ENCODE measurements at regions not wholly inside any gene's neighbourhood (a gene's known extent, or its start where the extent isn't known, plus 50 kb on each side); places are given as distances from the start of the nearest gene placed in this dataset.

DNA sequence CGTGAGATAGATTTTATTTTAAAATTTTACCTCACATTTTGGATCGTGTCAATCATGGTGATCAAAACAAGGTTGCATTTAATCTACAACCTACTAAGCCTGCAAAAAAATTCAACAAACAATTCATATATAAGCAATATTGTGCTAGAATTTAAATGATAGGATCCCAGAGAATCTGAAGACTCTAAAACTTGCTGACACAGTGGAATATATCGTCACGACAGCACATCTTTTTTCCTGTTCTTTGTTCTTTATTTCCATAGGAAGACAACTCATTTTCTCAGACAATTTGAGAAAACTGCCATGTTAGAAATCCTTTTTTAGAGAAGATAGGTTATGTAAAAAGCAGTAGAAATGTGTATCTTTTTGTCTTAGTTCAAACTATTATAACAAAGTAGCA lies 820.2 kb upstream of the CELF2 start:
- TF ChIP-seq TAF1 (IDR thresholded peaks at IDR 0.05; ENCODE audit: low read depth), result no peak

DNA sequence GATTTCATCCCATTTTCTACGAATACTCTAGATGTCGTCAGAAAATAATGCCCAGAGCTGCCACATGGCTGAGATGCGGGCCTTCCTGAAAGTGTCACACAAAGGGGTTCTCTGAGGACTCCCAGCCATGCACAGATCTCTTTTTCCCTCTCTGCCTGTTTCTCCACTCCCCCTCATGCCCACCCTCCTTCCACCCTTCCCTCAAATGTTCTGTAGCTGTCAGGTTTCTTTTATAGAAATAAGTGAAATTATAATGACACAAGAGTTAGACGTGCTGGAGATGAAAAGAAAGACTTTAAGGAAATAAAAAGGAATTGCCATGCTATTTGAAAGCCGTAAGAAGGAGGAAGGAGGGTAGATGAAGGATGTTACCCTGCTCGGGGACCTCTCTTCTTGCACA lies 819.3 kb upstream of the CELF2 start:
- TF ChIP-seq EP300 (IDR thresholded peaks at IDR 0.05; ENCODE audit: borderline replicate concordance), result no peak
- no peak for TF ChIP-seq ZBTB7A (IDR thresholded peaks at IDR 0.05; ENCODE audit: low read depth)
- TF ChIP-seq CEBPB (IDR thresholded peaks at IDR 0.05), result no peak
- no peak for TF ChIP-seq FOXM1 (IDR thresholded peaks at IDR 0.05; ENCODE audit: borderline replicate concordance, low read depth)
- TF ChIP-seq NFIC (IDR thresholded peaks at IDR 0.05), result no peak
- no peak for TF ChIP-seq EGR1 (IDR thresholded peaks at IDR 0.05)
- no peak for TF ChIP-seq YY1 (IDR thresholded peaks at IDR 0.05; ENCODE audit: low read depth)
- TF ChIP-seq TEAD4 (IDR thresholded peaks at IDR 0.05), result no peak
- TF ChIP-seq CREB1 (IDR thresholded peaks at IDR 0.05; ENCODE audit: low read depth), result no peak
- TF ChIP-seq TCF12 (IDR thresholded peaks at IDR 0.05; ENCODE audit: low read depth), result no peak
- TF ChIP-seq, protein P1, sequence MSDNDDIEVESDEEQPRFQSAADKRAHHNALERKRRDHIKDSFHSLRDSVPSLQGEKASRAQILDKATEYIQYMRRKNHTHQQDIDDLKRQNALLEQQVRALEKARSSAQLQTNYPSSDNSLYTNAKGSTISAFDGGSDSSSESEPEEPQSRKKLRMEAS (IDR thresholded peaks at IDR 0.05), result no peak
- TF ChIP-seq, protein P2, sequence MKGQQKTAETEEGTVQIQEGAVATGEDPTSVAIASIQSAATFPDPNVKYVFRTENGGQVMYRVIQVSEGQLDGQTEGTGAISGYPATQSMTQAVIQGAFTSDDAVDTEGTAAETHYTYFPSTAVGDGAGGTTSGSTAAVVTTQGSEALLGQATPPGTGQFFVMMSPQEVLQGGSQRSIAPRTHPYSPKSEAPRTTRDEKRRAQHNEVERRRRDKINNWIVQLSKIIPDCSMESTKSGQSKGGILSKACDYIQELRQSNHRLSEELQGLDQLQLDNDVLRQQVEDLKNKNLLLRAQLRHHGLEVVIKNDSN (IDR thresholded peaks at IDR 0.05), result no peak
- TF ChIP-seq RAD21 (IDR thresholded peaks at IDR 0.05; ENCODE audit: low read depth), result no peak

DNA sequence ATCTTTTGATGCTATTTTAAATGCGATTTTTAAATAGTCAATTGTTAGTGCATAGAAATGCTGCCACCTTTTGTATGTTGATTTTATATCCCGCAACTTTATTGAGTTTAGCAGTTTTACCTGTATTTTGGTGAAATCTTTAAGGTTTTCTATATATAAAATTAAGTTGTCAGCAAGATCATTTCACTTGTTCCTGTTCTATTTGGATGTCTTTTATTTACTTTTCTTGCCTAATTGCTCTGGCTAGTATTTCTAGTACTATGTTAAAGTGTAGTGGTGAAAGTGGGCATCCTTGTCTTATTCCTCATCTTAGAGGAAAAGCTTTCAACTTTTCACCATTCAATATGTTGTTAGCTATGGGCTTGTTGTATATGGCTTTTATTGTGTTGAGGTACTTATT lies 813.3 kb upstream of the CELF2 start:
- TF ChIP-seq ZBTB7A (IDR thresholded peaks at IDR 0.05; ENCODE audit: low read depth), result no peak
- TF ChIP-seq TAF1 (IDR thresholded peaks at IDR 0.05; ENCODE audit: low read depth), result no peak
- TF ChIP-seq YY1 (IDR thresholded peaks at IDR 0.05; ENCODE audit: low read depth), result no peak
- TF ChIP-seq, protein P2 (IDR thresholded peaks at IDR 0.05), result no peak
- no peak for TF ChIP-seq CEBPB (IDR thresholded peaks at IDR 0.05)
- TF ChIP-seq, protein P3, sequence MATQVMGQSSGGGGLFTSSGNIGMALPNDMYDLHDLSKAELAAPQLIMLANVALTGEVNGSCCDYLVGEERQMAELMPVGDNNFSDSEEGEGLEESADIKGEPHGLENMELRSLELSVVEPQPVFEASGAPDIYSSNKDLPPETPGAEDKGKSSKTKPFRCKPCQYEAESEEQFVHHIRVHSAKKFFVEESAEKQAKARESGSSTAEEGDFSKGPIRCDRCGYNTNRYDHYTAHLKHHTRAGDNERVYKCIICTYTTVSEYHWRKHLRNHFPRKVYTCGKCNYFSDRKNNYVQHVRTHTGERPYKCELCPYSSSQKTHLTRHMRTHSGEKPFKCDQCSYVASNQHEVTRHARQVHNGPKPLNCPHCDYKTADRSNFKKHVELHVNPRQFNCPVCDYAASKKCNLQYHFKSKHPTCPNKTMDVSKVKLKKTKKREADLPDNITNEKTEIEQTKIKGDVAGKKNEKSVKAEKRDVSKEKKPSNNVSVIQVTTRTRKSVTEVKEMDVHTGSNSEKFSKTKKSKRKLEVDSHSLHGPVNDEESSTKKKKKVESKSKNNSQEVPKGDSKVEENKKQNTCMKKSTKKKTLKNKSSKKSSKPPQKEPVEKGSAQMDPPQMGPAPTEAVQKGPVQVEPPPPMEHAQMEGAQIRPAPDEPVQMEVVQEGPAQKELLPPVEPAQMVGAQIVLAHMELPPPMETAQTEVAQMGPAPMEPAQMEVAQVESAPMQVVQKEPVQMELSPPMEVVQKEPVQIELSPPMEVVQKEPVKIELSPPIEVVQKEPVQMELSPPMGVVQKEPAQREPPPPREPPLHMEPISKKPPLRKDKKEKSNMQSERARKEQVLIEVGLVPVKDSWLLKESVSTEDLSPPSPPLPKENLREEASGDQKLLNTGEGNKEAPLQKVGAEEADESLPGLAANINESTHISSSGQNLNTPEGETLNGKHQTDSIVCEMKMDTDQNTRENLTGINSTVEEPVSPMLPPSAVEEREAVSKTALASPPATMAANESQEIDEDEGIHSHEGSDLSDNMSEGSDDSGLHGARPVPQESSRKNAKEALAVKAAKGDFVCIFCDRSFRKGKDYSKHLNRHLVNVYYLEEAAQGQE (IDR thresholded peaks at IDR 0.05; ENCODE audit: low read depth), result no peak
- no peak for TF ChIP-seq FOXM1 (IDR thresholded peaks at IDR 0.05; ENCODE audit: borderline replicate concordance, low read depth)
- TF ChIP-seq RAD21 (IDR thresholded peaks at IDR 0.05; ENCODE audit: low read depth), result no peak
- TF ChIP-seq NFIC (IDR thresholded peaks at IDR 0.05), result no peak
- no peak for TF ChIP-seq EP300 (IDR thresholded peaks at IDR 0.05; ENCODE audit: borderline replicate concordance)
- no peak for TF ChIP-seq EGR1 (IDR thresholded peaks at IDR 0.05)

DNA sequence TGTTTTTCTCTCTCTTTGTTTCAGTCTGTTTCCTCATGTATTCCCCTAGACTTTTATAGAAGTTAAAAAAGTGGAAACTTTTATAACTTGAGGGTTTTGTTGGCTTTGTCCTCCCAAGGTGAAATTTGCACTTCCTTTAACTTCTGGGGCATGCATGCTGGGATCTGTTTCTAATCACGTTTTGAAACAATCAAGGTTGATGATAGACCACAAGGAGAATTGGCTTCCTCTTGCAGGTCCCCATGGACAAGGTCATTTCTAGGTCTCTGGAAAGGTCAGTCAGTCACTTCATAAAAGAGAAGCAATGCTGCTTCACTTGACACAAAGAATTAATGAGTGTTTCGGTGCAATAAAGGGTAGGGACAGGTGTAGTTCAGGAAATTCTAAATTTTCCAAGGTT lies 811.8 kb upstream of the CELF2 start:
- TF ChIP-seq TCF12 (IDR thresholded peaks at IDR 0.05; ENCODE audit: low read depth) (no peak), EP300 (IDR thresholded peaks at IDR 0.05; ENCODE audit: borderline replicate concordance) (no peak), FOXM1 (IDR thresholded peaks at IDR 0.05; ENCODE audit: borderline replicate concordance, low read depth) (no peak), TEAD4 (IDR thresholded peaks at IDR 0.05) (no peak), NFIC (IDR thresholded peaks at IDR 0.05) (no peak), RAD21 (IDR thresholded peaks at IDR 0.05; ENCODE audit: low read depth) (no peak), CREB1 (IDR thresholded peaks at IDR 0.05; ENCODE audit: low read depth) (no peak), EGR1 (IDR thresholded peaks at IDR 0.05) (no peak), TAF1 (IDR thresholded peaks at IDR 0.05; ENCODE audit: low read depth) (no peak), ZBTB7A (IDR thresholded peaks at IDR 0.05; ENCODE audit: low read depth) (no peak)
- TF ChIP-seq, protein P3 (IDR thresholded peaks at IDR 0.05; ENCODE audit: low read depth), result no peak
- TF ChIP-seq, protein P1 (IDR thresholded peaks at IDR 0.05), result no peak

DNA sequence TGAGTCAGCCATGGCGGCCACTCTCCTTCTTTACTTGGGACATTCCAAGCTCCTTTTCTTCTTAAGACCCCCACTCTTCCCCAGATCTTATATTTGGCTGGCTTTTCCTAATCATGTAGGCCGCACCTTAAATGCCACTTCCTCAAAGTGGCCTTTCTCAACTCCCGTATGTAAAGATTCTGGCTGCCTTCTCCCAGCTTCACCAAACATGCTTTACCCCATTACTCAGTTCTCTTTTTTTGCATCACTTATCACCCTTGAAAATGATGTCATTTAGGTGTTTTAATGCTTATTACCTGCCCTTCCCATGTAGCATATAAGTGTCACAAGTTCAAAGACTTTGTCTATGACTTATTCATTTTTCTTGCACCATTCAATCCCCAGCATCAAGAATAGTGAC lies 810.1 kb upstream of the CELF2 start:
- no peak for TF ChIP-seq RAD21 (IDR thresholded peaks at IDR 0.05; ENCODE audit: low read depth)
- no peak for TF ChIP-seq TCF12 (IDR thresholded peaks at IDR 0.05; ENCODE audit: low read depth)
- TF ChIP-seq TEAD4 (IDR thresholded peaks at IDR 0.05), result no peak
- TF ChIP-seq, protein P1 (IDR thresholded peaks at IDR 0.05), result no peak
- TF ChIP-seq EP300 (IDR thresholded peaks at IDR 0.05; ENCODE audit: borderline replicate concordance), result no peak
- TF ChIP-seq ZBTB7A (IDR thresholded peaks at IDR 0.05; ENCODE audit: low read depth), result no peak
- no peak for TF ChIP-seq CREB1 (IDR thresholded peaks at IDR 0.05; ENCODE audit: low read depth)
- TF ChIP-seq TAF1 (IDR thresholded peaks at IDR 0.05; ENCODE audit: low read depth), result no peak
- TF ChIP-seq NFIC (IDR thresholded peaks at IDR 0.05), result no peak
- TF ChIP-seq, protein P3 (IDR thresholded peaks at IDR 0.05; ENCODE audit: low read depth), result no peak
- no peak for TF ChIP-seq EGR1 (IDR thresholded peaks at IDR 0.05)
- TF ChIP-seq CEBPB (IDR thresholded peaks at IDR 0.05), result no peak
- TF ChIP-seq, protein P2 (IDR thresholded peaks at IDR 0.05), result no peak
- no peak for TF ChIP-seq FOXM1 (IDR thresholded peaks at IDR 0.05; ENCODE audit: borderline replicate concordance, low read depth)
- TF ChIP-seq YY1 (IDR thresholded peaks at IDR 0.05; ENCODE audit: low read depth), result no peak
